Vagina (tissue), 2 donors: ENCODE measurements at regions not wholly inside any gene's neighbourhood (a gene's known extent, or its start where the extent isn't known, plus 50 kb on each side); places are given as distances from the start of the nearest gene placed in this dataset.

Source experiments
- DNase-seq, 2 donors: peaks; one replicate each; pipeline ENCODE4 v3.0.0-alpha.2; 2017; ENCODE audit errors: extremely low spot score in 2 of 2
- H3K27ac ChIP-seq: fragments of 200-600 bp; sonication (generic); one replicate; pipeline ENCODE4 v1.5.1; 2019
- H3K27me3 ChIP-seq: fragments of 200-600 bp; sonication (generic); one replicate; pipeline ENCODE4 v1.5.1; 2019
- H3K36me3 ChIP-seq, 2 donors: fragments of 200-600 bp; sonication (generic); one replicate each; pipeline ENCODE4 v1.5.1; 2017 to 2019
- H3K4me1 ChIP-seq: fragments of 200-600 bp; sonication (generic); one replicate; pipeline ENCODE4 v1.5.1; 2019
- H3K4me3 ChIP-seq, 2 donors: fragments of 200-600 bp; sonication (generic); 1 replicate in 1 of 2; 2 replicates in 1 of 2; pipeline ENCODE4 v1.5.1; 2016 to 2019
- H3K9me3 ChIP-seq: fragments of 200-600 bp; sonication (generic); one replicate; pipeline ENCODE4 v1.5.1; 2019
- POLR2A ChIP-seq, 2 donors: fragments of 450-650 bp; IDR thresholded peaks; one replicate each; pipeline ENCODE4 v1.6.1; 2017; ENCODE audit warnings: antibody characterized with exemption in 2 of 2, mild to moderate bottlenecking in 2 of 2, moderate library complexity in 2 of 2
- POLR2AphosphoS5 ChIP-seq, 2 donors: sonication (generic); formaldehyde crosslinking; IDR thresholded peaks; one replicate each; pipeline ENCODE4 v1.9.0; 2017; ENCODE audit warnings: antibody characterized with exemption in 2 of 2, mild to moderate bottlenecking in 2 of 2, low read depth in 1 of 2; ENCODE audit not compliant: insufficient read depth in 1 of 2
- intact Hi-C: fragments of 100-400 bp; cut with DNase I; formaldehyde crosslinking; loops from one replicate; pipeline ENCODE4 v1.15.1; 2023
- TF ChIP-seq, protein P1 (sequence below), 3 experiments: fragments of 450-650 bp in 2 of 3; fragments of 200-600 bp in 1 of 3; sonication (generic) in 1 of 3; IDR thresholded peaks; one replicate each; pipeline ENCODE4 v1.5.1; 2017 to 2019; ENCODE audit warnings: antibody characterized with exemption in 3 of 3, mild to moderate bottlenecking in 2 of 3, moderate library complexity in 2 of 3

DNA sequence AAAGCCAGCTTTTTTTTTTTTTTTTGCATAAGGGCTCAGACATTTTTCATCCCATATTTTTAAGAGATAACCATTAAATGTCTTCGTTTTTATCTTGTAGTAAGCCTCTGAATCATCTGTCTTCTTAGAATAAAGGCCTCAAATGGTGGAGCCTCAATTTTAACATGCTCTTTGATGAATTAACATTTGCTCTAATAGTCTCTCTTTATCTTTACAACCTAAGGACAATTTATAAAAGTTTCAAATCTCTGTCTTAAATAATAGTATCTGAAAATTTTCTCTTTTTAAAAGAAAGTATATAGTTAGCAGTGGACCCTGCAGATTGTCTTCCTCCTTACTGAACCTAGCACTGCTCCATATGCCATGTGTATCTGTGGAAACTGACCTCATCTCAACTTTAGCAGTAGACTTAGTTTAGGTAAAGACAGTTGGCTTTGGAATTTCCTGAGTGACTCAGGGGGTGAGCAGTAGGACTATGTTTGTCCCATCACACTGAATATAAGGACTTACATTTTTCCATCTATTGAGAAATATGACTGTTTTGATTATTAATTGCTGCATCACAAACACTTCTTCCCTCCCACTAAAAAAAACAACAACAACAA lies 1658.0 kb downstream of the STIM2 start:
- no peak for DNase-seq
- Histone ChIP-seq H3K27me3 (no peaks in the 10 kb centered on the region), H3K36me3 (no peaks in the 10 kb centered on the region), H3K4me3 (no peak overlapping the region), H3K4me1 (no peaks in the 10 kb centered on the region), H3K9me3 (no peaks in the 10 kb centered on the region), H3K27ac (no peak overlapping the region)
- intact Hi-C loops = no loop called here
- TF ChIP-seq, protein P1, sequence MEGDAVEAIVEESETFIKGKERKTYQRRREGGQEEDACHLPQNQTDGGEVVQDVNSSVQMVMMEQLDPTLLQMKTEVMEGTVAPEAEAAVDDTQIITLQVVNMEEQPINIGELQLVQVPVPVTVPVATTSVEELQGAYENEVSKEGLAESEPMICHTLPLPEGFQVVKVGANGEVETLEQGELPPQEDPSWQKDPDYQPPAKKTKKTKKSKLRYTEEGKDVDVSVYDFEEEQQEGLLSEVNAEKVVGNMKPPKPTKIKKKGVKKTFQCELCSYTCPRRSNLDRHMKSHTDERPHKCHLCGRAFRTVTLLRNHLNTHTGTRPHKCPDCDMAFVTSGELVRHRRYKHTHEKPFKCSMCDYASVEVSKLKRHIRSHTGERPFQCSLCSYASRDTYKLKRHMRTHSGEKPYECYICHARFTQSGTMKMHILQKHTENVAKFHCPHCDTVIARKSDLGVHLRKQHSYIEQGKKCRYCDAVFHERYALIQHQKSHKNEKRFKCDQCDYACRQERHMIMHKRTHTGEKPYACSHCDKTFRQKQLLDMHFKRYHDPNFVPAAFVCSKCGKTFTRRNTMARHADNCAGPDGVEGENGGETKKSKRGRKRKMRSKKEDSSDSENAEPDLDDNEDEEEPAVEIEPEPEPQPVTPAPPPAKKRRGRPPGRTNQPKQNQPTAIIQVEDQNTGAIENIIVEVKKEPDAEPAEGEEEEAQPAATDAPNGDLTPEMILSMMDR (IDR thresholded peaks at IDR 0.05) = no peak
- no peak for TF ChIP-seq POLR2A (IDR thresholded peaks at IDR 0.05)
- no peak for TF ChIP-seq POLR2AphosphoS5 (IDR thresholded peaks at IDR 0.05; ENCODE audit: insufficient read depth in 1 of 2, low read depth in 1 of 2)

DNA sequence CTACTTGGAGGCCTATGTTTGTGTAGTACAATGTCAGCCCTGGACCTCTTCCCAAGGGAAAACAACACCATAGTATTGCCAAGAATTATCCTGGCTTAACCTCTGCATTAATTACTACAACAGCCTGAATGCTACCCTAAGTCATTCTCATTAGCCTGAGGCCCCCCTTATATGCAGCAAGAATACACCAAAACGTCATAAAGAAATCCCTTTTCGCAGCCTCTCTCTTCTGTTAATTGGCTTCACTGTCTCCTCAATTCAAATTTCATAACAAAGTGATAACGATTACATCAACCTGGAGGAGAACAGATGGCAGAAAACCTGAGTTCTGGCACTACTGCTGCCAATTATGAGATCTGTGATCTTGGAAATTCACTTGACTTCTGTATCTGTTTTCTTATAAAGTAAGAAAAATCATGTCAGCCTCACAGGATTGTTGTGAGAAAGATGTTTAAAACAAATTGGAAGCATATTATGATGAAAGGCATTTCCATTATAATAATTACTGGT lies 1663.1 kb downstream of the STIM2 start:
- Histone ChIP-seq H3K4me3 (no peak overlapping the region), H3K4me1 (no peaks in the 10 kb centered on the region), H3K27ac (no peak overlapping the region), H3K9me3 (no peaks in the 10 kb centered on the region), H3K27me3 (no peaks in the 10 kb centered on the region), H3K36me3 (no peaks in the 10 kb centered on the region)
- DNase-seq = no peak
- intact Hi-C loops = no loop called here
- TF ChIP-seq, protein P1 (IDR thresholded peaks at IDR 0.05) = no peak

DNA sequence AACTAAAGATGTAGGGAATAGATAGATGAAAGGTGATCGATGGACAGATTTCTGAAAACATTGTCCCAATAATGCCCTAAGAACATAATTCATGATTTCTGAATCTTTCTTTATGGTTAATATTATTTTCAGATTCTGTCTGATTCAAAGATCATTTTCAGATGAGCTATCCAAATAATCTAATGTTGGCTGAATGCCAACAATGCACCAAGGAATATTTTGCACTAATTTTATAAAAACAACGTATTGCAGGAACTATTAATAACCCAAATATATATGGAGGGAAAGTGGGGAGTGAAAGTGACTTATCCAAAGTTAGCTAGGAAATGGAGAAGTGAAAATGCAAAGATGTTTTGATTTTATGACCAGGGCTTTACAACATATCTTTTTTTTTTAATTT lies 1675.5 kb downstream of the STIM2 start:
- Histone ChIP-seq H3K27me3 (no peaks in the 10 kb centered on the region), H3K36me3 (no peaks in the 10 kb centered on the region)
- no peak for DNase-seq

DNA sequence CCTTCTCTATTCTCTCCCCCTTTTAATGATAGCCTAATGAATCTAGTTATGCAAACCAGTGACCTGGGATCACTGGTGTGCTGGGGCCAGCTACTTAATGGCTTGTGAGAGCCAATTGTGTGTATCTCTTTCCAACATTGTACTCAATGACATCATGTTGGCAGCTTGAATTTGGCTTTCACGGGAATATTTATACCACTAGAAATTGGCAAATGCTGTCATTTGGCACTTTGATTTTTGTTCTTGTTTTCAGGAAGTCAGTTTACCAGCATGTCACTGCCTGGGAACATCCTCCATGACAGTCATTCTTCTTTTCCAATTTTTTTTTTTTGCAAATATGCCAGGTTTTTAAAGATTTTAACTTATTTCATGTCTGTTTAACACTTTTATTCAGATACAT lies 1685.3 kb downstream of the STIM2 start:
- Histone ChIP-seq H3K36me3 (no peaks in the 10 kb centered on the region), H3K4me3 (no peak overlapping the region), H3K9me3 (no peaks in the 10 kb centered on the region), H3K27ac (no peak overlapping the region), H3K27me3 (no peaks in the 10 kb centered on the region), H3K4me1 (no peaks in the 10 kb centered on the region)
- DNase-seq = no peak
- no peak for TF ChIP-seq POLR2AphosphoS5 (IDR thresholded peaks at IDR 0.05; ENCODE audit: insufficient read depth in 1 of 2, low read depth in 1 of 2)
- TF ChIP-seq, protein P1 (IDR thresholded peaks at IDR 0.05) = no peak
- no peak for TF ChIP-seq POLR2A (IDR thresholded peaks at IDR 0.05)
- intact Hi-C loops = no loop called here

More for the DNA sequence above, 1675.5 kb downstream of the STIM2 start:
- intact Hi-C loops = no loop called here
- no peak overlapping the region for H3K4me3 ChIP-seq
- TF ChIP-seq POLR2AphosphoS5 (IDR thresholded peaks at IDR 0.05; ENCODE audit: insufficient read depth in 1 of 2, low read depth in 1 of 2) (no peak), POLR2A (IDR thresholded peaks at IDR 0.05) (no peak)
- TF ChIP-seq, protein P1 (IDR thresholded peaks at IDR 0.05) = no peak
- H3K9me3 ChIP-seq = no peaks in the 10 kb centered on the region
- no peaks in the 10 kb centered on the region for H3K4me1 ChIP-seq
- H3K27ac ChIP-seq = no peak overlapping the region

DNA sequence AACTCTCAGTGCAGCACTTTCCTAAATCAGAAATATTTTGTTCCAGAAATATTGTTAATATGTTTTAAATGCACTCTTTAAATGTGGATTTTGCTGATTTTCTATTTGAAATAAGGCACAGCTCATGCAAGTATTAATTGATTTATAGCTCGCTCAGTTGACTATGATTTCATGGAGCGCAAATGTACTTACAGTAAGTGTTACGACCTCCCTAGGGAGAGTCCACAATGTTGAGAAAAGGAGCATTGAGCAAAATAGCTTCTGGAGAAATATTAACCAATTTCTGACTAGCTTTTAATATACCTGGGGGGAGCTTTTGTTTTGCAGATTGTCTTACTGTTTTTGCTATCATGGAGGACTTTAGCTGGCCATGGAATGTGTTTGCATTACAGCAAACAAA lies 1687.5 kb downstream of the STIM2 start:
- Histone ChIP-seq H3K27ac (no peak overlapping the region), H3K9me3 (no peaks in the 10 kb centered on the region), H3K27me3 (no peaks in the 10 kb centered on the region), H3K4me3 (no peak overlapping the region), H3K36me3 (no peaks in the 10 kb centered on the region), H3K4me1 (no peaks in the 10 kb centered on the region)
- intact Hi-C loops = no loop called here
- TF ChIP-seq POLR2AphosphoS5 (IDR thresholded peaks at IDR 0.05; ENCODE audit: insufficient read depth in 1 of 2, low read depth in 1 of 2) (no peak), POLR2A (IDR thresholded peaks at IDR 0.05) (no peak)
- TF ChIP-seq, protein P1 (IDR thresholded peaks at IDR 0.05) = no peak
- no peak for DNase-seq
